ENCODE measurements at regions not wholly inside any gene's neighbourhood (a gene's known extent, or its start where the extent isn't known, plus 50 kb on each side); places are given as distances from the start of the nearest gene placed in this dataset.
"Not testable (repeated sequence)": the region's sequence is repeated elsewhere in the genome, so short reads cannot be mapped to it uniquely, and the experiment has no call there.

GRCh38 chrX:26606971-26607370, 391.0 kb downstream of the MAGEB5 start:
- no peaks in the 10 kb centered on the region for H3K27me3 ChIP-seq (ENCODE audit: control insufficient read depth, insufficient read depth)
- 88% methylated on average over 1 of the region's 1 CpG for WGBS
- intact Hi-C loops (cut with DNase I): no loop called here
- ATAC-seq (no peak), DNase-seq (no peak)
- H3K9me3 ChIP-seq (ENCODE audit: control insufficient read depth, low read length): no peaks in the 10 kb centered on the region
- no peak overlapping the region for H3K4me3 ChIP-seq (ENCODE audit: low read length)
- H3K4me1 ChIP-seq (ENCODE audit: control insufficient read depth, insufficient read depth, low read length): no peaks in the 10 kb centered on the region
- H3K27ac ChIP-seq (ENCODE audit: low read length): no peak overlapping the region

DNA sequence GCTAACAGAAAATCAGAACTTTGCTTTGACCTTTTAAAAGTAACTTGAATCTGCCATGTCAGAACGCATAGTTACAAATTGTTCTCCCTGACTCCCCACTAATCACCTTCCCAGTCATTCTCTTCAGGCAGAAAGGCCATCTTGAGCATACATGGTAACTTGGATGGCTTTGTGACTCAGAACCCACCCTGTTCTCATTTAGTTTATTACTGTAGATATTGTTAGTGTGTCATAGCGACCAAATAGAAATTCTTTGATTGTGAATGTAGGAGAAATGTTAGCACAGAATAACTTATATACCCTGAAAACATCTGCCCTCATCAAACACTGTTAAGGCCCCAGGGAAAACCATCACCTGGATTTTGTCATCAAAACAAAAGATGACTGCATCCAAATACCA, 382.0 kb downstream of the MAGEB5 start:
- ATAC-seq: no peak
- WGBS: 75% methylated on average over 2 of the region's 2 CpGs
- H3K4me3 ChIP-seq (ENCODE audit: low read length): no peak overlapping the region
- H3K27me3 ChIP-seq (ENCODE audit: control insufficient read depth, insufficient read depth): no peaks in the 10 kb centered on the region
- intact Hi-C loops (cut with DNase I): no loop called here
- H3K9me3 ChIP-seq (ENCODE audit: control insufficient read depth, low read length): no peaks in the 10 kb centered on the region
- DNase-seq: no peak
- no peaks in the 10 kb centered on the region for H3K4me1 ChIP-seq (ENCODE audit: control insufficient read depth, insufficient read depth, low read length)
- no peak overlapping the region for H3K27ac ChIP-seq (ENCODE audit: low read length)

- intact Hi-C loops (cut with DNase I): no loop called here
- H3K27ac ChIP-seq (ENCODE audit: low read length): no peak overlapping the region
- no peaks in the 10 kb centered on the region for H3K4me1 ChIP-seq (ENCODE audit: control insufficient read depth, insufficient read depth, low read length)
- DNase-seq (no peak), ATAC-seq (no peak)
- 86% methylated on average over 6 of the region's 6 CpGs for WGBS
- H3K4me3 ChIP-seq (ENCODE audit: low read length): no peak overlapping the region
- no peaks in the 10 kb centered on the region for H3K9me3 ChIP-seq (ENCODE audit: control insufficient read depth, low read length)
- H3K27me3 ChIP-seq (ENCODE audit: control insufficient read depth, insufficient read depth): no peaks in the 10 kb centered on the region
Measured at GRCh38 chrX:26590849-26591248, 374.9 kb downstream of the MAGEB5 start.

GRCh38 chrX:26586570-26586969, 370.6 kb downstream of the MAGEB5 start:
- ATAC-seq (no peak), DNase-seq (no peak)
- H3K27ac ChIP-seq (ENCODE audit: low read length): no peak overlapping the region
- H3K27me3 ChIP-seq (ENCODE audit: control insufficient read depth, insufficient read depth): no peaks in the 10 kb centered on the region
- H3K4me1 ChIP-seq (ENCODE audit: control insufficient read depth, insufficient read depth, low read length): no peaks in the 10 kb centered on the region
- H3K4me3 ChIP-seq (ENCODE audit: low read length): no peak overlapping the region
- no peaks in the 10 kb centered on the region for H3K9me3 ChIP-seq (ENCODE audit: control insufficient read depth, low read length)
- intact Hi-C loops (cut with DNase I): no loop called here
- 77% methylated on average over 3 of the region's 3 CpGs for WGBS

DNA sequence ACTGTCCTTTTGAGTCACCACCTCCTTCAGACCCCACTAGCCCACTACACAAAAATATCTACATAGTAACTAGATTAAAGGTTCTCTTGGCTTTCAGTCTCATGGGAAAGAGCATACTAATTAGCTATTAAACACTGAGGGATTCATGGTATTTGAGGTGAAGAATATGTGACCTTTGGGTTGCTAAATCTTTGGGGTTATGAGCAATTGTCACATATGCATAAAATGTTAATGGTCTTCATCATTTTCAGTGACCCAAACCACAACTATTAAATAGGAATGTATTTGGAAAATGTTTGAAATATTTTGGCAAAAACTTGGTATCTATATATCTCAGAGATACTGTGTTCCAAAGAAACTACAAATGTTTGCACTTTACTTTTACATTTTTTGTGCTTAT, 365.1 kb downstream of the MAGEB5 start:
- DNase-seq: no peak
- no peaks in the 10 kb centered on the region for H3K27me3 ChIP-seq (ENCODE audit: control insufficient read depth, insufficient read depth)
- no peak overlapping the region for H3K27ac ChIP-seq (ENCODE audit: low read length)
- H3K4me1 ChIP-seq (ENCODE audit: control insufficient read depth, insufficient read depth, low read length): no peaks in the 10 kb centered on the region
- intact Hi-C loops (cut with DNase I): no loop called here
- no peak overlapping the region for H3K4me3 ChIP-seq (ENCODE audit: low read length)
- ATAC-seq: no peak
- no peaks in the 10 kb centered on the region for H3K9me3 ChIP-seq (ENCODE audit: control insufficient read depth, low read length)

- WGBS: 67% methylated on average over 1 of the region's 1 CpG
- H3K27ac ChIP-seq (ENCODE audit: low read length): no peak overlapping the region
- intact Hi-C loops (cut with DNase I): no loop called here
- ATAC-seq: no peak
- no peaks in the 10 kb centered on the region for H3K27me3 ChIP-seq (ENCODE audit: control insufficient read depth, insufficient read depth)
- H3K9me3 ChIP-seq (ENCODE audit: control insufficient read depth, low read length): no peaks in the 10 kb centered on the region
- no peak overlapping the region for H3K4me3 ChIP-seq (ENCODE audit: low read length)
- H3K4me1 ChIP-seq (ENCODE audit: control insufficient read depth, insufficient read depth, low read length): no peaks in the 10 kb centered on the region
- DNase-seq: no peak
Measured at GRCh38 chrX:26580021-26580420, 364.1 kb downstream of the MAGEB5 start.

GRCh38 chrX:26574234-26574633, 358.3 kb downstream of the MAGEB5 start:
- intact Hi-C loops (cut with DNase I): no loop called here
- no peak overlapping the region for H3K4me3 ChIP-seq (ENCODE audit: low read length)
- no peak overlapping the region for H3K27ac ChIP-seq (ENCODE audit: low read length)
- DNase-seq (no peak), ATAC-seq (no peak)
- no peaks in the 10 kb centered on the region for H3K27me3 ChIP-seq (ENCODE audit: control insufficient read depth, insufficient read depth)
- no peaks in the 10 kb centered on the region for H3K9me3 ChIP-seq (ENCODE audit: control insufficient read depth, low read length)
- H3K4me1 ChIP-seq (ENCODE audit: control insufficient read depth, insufficient read depth, low read length): no peaks in the 10 kb centered on the region

DNA sequence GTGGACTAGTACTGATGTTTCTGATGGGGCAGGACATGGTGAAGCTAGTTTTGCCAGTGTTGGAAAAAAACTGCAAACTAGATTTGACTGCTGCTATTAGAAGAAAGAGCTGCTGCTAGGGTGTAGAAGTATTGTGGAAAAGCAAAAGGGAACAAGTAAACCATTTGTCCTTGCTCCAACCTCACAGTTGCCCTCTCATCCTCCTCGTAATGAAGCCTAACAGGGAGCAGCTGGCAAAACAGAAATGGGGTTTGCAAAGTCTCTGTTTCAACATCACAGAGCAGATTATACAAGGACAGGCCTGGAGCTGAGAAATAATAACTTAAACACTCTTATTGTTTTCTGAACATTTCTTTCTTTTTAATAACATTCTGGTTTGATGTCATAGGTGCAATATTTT, 346.2 kb downstream of the MAGEB5 start:
- no peaks in the 10 kb centered on the region for H3K27me3 ChIP-seq (ENCODE audit: control insufficient read depth, insufficient read depth)
- WGBS: 41% methylated on average over 1 of the region's 1 CpG
- H3K9me3 ChIP-seq (ENCODE audit: control insufficient read depth, low read length): no peaks in the 10 kb centered on the region
- DNase-seq (no peak), ATAC-seq (no peak)
- intact Hi-C loops (cut with DNase I): no loop called here
- H3K4me3 ChIP-seq (ENCODE audit: low read length): no peak overlapping the region
- H3K27ac ChIP-seq (ENCODE audit: low read length): no peak overlapping the region
- no peaks in the 10 kb centered on the region for H3K4me1 ChIP-seq (ENCODE audit: control insufficient read depth, insufficient read depth, low read length)

DNA sequence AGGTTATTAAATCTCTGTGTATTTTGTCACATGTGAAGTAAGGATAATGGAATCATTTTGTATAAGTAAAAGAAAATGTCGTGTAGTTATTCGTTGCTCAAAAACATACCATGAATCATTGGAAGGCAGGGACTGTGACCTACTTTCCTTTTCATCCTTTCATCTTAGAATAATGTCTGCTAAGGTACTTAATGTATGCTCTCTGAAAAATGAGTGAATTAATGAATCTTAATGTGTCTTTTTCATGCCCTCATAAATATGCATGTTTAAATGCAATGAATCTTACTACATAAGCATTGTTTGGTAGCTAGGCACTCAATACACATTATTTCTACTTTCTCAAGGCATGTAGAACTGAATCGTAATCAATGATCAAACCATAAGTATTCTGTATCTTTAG, 343.9 kb downstream of the MAGEB5 start:
- Histone ChIP-seq H3K4me3 (ENCODE audit: low read length) (no peak overlapping the region), H3K4me1 (ENCODE audit: control insufficient read depth, insufficient read depth, low read length) (no peaks in the 10 kb centered on the region), H3K27me3 (ENCODE audit: control insufficient read depth, insufficient read depth) (no peaks in the 10 kb centered on the region), H3K9me3 (ENCODE audit: control insufficient read depth, low read length) (no peaks in the 10 kb centered on the region), H3K27ac (ENCODE audit: low read length) (no peak overlapping the region)
- ATAC-seq (no peak), DNase-seq (no peak)
- intact Hi-C loops (cut with DNase I): no loop called here
- WGBS: 90% methylated on average over 3 of the region's 3 CpGs

DNA sequence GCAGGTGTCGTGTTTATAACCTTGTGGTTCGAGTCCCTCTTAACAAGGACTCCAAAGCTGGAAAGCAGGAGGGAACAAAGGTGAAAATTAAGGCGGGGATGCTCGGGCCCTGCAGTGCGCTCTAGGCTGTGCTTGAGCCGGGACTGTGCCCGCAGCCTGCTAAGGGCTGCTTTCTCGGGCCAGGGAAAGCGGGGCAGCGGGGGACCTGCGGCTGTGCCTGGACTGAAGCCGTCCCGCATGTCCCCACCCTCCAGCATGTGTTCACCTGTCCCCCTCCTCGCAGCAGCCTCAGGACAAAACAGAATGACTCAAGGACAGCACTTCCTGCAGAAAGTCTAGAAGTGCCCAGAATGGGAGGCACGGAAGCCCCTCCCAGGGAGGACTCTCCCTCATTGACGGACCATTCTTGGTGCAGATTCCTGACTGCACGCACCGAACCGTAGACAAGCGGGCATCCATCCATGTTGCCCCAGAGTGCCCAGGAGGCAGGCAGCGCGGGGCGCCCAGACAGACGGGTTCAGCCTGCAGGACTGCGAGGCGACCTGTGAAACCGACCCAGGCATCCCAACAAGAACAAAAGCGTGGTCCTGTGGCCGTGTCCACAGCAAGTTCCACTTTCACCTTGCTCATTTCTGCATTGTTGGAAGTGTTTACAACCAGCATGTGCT, 342.9 kb downstream of the MAGEB5 start:
- no peaks in the 10 kb centered on the region for H3K27me3 ChIP-seq (ENCODE audit: control insufficient read depth, insufficient read depth)
- no peaks in the 10 kb centered on the region for H3K4me1 ChIP-seq (ENCODE audit: control insufficient read depth, insufficient read depth, low read length)
- intact Hi-C loops (cut with DNase I): no loop called here
- ATAC-seq (no peak), DNase-seq (peak in 1 of 3 donors; percentile 26)
- no peak overlapping the region for H3K27ac ChIP-seq (ENCODE audit: low read length)
- no peaks in the 10 kb centered on the region for H3K9me3 ChIP-seq (ENCODE audit: control insufficient read depth, low read length)
- no peak overlapping the region for H3K4me3 ChIP-seq (ENCODE audit: low read length)
- WGBS: 94% methylated on average over 29 of the region's 29 CpGs

DNA sequence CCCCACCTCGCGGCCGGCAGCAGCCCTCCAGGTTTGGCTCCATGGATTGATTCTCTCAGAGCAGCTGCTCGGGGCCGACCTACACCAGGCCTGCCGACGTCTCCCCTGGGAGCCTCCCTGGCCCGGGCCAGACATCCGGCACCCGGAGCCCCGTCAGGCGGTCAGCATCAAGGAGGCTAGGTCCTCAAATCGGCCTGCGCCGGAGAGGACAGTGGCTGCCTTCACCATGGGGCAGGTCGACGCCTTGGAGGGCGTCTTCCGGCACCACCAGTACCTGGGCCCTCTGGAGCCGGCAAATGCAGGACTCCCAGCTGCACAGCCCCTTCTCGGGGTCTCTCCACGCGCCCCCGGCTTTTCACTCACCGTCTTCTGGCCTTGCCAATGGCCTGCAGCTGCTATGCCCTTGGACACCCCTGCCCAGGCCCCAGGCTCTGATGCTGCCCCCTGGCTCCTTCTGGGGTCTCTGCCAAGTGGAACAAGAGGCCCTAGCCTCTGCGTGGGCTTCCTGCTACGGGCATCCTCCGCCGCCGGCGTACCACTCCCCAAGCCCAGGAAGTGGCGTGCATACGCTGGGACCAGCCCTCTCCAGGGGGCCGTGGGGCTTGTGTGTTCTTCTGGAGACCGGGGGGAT, 341.8 kb downstream of the MAGEB5 start:
- 95% methylated on average over 35 of the region's 35 CpGs for WGBS
- no peak for ATAC-seq

GRCh38 chrX:26525768-26526167, 309.8 kb downstream of the MAGEB5 start:
- H3K4me1 ChIP-seq (ENCODE audit: control insufficient read depth, insufficient read depth, low read length); intact Hi-C loops (cut with DNase I); H3K27ac ChIP-seq (ENCODE audit: low read length); H3K27me3 ChIP-seq (ENCODE audit: control insufficient read depth, insufficient read depth); DNase-seq; H3K9me3 ChIP-seq (ENCODE audit: control insufficient read depth, low read length); H3K4me3 ChIP-seq (ENCODE audit: low read length); ATAC-seq: not testable (repeated sequence)
- WGBS: 25% methylated on average over 8 of the region's 8 CpGs

More for the DNA sequence above, 341.8 kb downstream of the MAGEB5 start:
- intact Hi-C loops (cut with DNase I): no loop called here
- Histone ChIP-seq H3K27me3 (ENCODE audit: control insufficient read depth, insufficient read depth) (no peaks in the 10 kb centered on the region), H3K27ac (ENCODE audit: low read length) (no peak overlapping the region), H3K9me3 (ENCODE audit: control insufficient read depth, low read length) (no peaks in the 10 kb centered on the region), H3K4me3 (ENCODE audit: low read length) (no peak overlapping the region), H3K4me1 (ENCODE audit: control insufficient read depth, insufficient read depth, low read length) (no peaks in the 10 kb centered on the region)
- DNase-seq: peak; percentile 12 to 56 (median 13)

All from right cardiac atrium (tissue), 5 donors.